Fibroblast of mammary gland (primary cell): ENCODE measurements at regions not wholly inside any gene's neighbourhood (a gene's known extent, or its start where the extent isn't known, plus 50 kb on each side); places are given as distances from the start of the nearest gene placed in this dataset.

Experiments
- DNase-seq: peaks from one replicate; pipeline ENCODE4 v3.0.0-alpha.2; 2010; ENCODE audit warnings: low read depth
- H3K4me3 ChIP-seq: 2 replicates; pipeline ENCODE4 v1.5.1; 2011; ENCODE audit warnings: low read depth, mild to moderate bottlenecking, low read length, moderate library complexity; ENCODE audit not compliant: control insufficient read depth
- CTCF ChIP-seq: conservative IDR thresholded peaks from 2 replicates; pipeline ENCODE4 v1.5.1; 2011; ENCODE audit warnings: low read depth, low read length, inconsistent platforms; ENCODE audit not compliant: control insufficient read depth, insufficient read depth

- no peak overlapping the region for H3K4me3 ChIP-seq
- no peak for DNase-seq
- no peak for TF ChIP-seq CTCF
Observed at GRCh38 chr7:13307040-13307439, 619.6 kb downstream of the ARL4A start.

GRCh38 chr7:13308423-13308822 is 621.0 kb downstream of the ARL4A start:
- no peak overlapping the region for H3K4me3 ChIP-seq
- no peak for DNase-seq
- TF ChIP-seq CTCF, result no peak

GRCh38 chr7:13309535-13309934 is 622.1 kb downstream of the ARL4A start:
- DNase-seq, result no peak
- no peak overlapping the region for H3K4me3 ChIP-seq
- no peak for TF ChIP-seq CTCF

- no peak overlapping the region for H3K4me3 ChIP-seq
- peak; percentile 37 for DNase-seq
Observed at GRCh38 chr7:13312307-13312706, 624.9 kb downstream of the ARL4A start.

GRCh38 chr7:13320333-13320732 is 632.9 kb downstream of the ARL4A start:
- no peak for TF ChIP-seq CTCF
- no peak overlapping the region for H3K4me3 ChIP-seq
- DNase-seq, result no peak

More at GRCh38 chr7:13312307-13312706, 624.9 kb downstream of the ARL4A start:
- TF ChIP-seq CTCF, result no peak

- H3K4me3 ChIP-seq, result no peak overlapping the region
- DNase-seq, result no peak
- TF ChIP-seq CTCF, result no peak
Observed at GRCh38 chr7:13321316-13321715, 633.9 kb downstream of the ARL4A start.

GRCh38 chr7:13322126-13322525 is 634.7 kb downstream of the ARL4A start:
- no peak for DNase-seq
- no peak for TF ChIP-seq CTCF
- H3K4me3 ChIP-seq, result no peak overlapping the region
